Fibroblast of lung (primary cell): ENCODE measurements at regions not wholly inside any gene's neighbourhood (a gene's known extent, or its start where the extent isn't known, plus 50 kb on each side); places are given as distances from the start of the nearest gene placed in this dataset.
"Not testable (repeated sequence)": the region's sequence is repeated elsewhere in the genome, so short reads cannot be mapped to it uniquely, and the experiment has no call there.

Source experiments
- DNase-seq, 2 donors: peaks; one replicate each; pipeline versions ENCODE4 v3.0.0 to v3.0.0-alpha.2; 2010; ENCODE audit warnings: low read depth in 2 of 2
- H2AFZ ChIP-seq: 2 replicates; pipeline ENCODE4 v1.5.1; 2012; ENCODE audit warnings: low read length, control low read depth, inconsistent platforms
- H3K27ac ChIP-seq: 2 replicates; pipeline ENCODE4 v1.5.1; 2011; ENCODE audit warnings: low read length, control low read depth; ENCODE audit not compliant: insufficient read depth
- H3K27me3 ChIP-seq: 2 replicates; pipeline ENCODE4 v1.5.1; 2011; ENCODE audit warnings: mild to moderate bottlenecking, low read length; ENCODE audit not compliant: control insufficient read depth, insufficient read depth
- H3K36me3 ChIP-seq: 2 replicates; pipeline ENCODE4 v1.5.1; 2011; ENCODE audit warnings: low read length; ENCODE audit not compliant: control insufficient read depth, insufficient read depth
- H3K4me1 ChIP-seq: 2 replicates; pipeline ENCODE4 v1.5.1; 2011; ENCODE audit warnings: low read length; ENCODE audit not compliant: control insufficient read depth, insufficient read depth; ENCODE audit errors: extremely low read depth
- H3K4me2 ChIP-seq: 2 replicates; pipeline ENCODE4 v1.5.1; 2011; ENCODE audit warnings: low read length, control low read depth; ENCODE audit not compliant: insufficient read depth; ENCODE audit errors: extremely low read depth
- H3K4me3 ChIP-seq, 4 experiments: fragments of 200-600 bp in 1 of 4; sonication (generic) in 1 of 4; replicated peaks in 1 of 4; 2 replicates each; pipeline ENCODE4 v1.5.1; 2011 to 2016; ENCODE audit warnings: low read length in 4 of 4, low read depth in 3 of 4, mild to moderate bottlenecking in 3 of 4, control low read depth in 2 of 4, inconsistent platforms in 1 of 4, mixed read lengths in 1 of 4; ENCODE audit not compliant: insufficient read depth in 1 of 4; ENCODE audit errors: control extremely low read depth in 1 of 4
- H3K79me2 ChIP-seq: 2 replicates; pipeline ENCODE4 v1.5.1; 2012; ENCODE audit warnings: mild to moderate bottlenecking, low read length, inconsistent platforms; ENCODE audit not compliant: control insufficient read depth, insufficient read depth
- H3K9ac ChIP-seq: 2 replicates; pipeline ENCODE4 v1.5.1; 2011; ENCODE audit warnings: mild to moderate bottlenecking, low read length, control low read depth; ENCODE audit not compliant: insufficient read depth
- H3K9me3 ChIP-seq: 2 replicates; pipeline ENCODE4 v1.5.1; 2012; ENCODE audit warnings: low read depth, low read length; ENCODE audit not compliant: control insufficient read depth, insufficient read depth
- H4K20me1 ChIP-seq: 2 replicates; pipeline ENCODE4 v1.5.1; 2011; ENCODE audit warnings: low read length; ENCODE audit not compliant: control insufficient read depth, insufficient read depth; ENCODE audit errors: extremely low read depth
- CTCF ChIP-seq, 2 donors: IDR thresholded peaks in 1 of 2; conservative IDR thresholded peaks in 1 of 2; 1 replicate in 1 of 2; 2 replicates in 1 of 2; pipeline ENCODE4 v1.5.1; 2011 to 2012; ENCODE audit warnings: low read length in 2 of 2, control low read depth in 1 of 2, inconsistent platforms in 1 of 2, low read depth in 1 of 2, mild to moderate bottlenecking in 1 of 2
- EZH2 ChIP-seq: IDR thresholded peaks from 2 replicates; pipeline ENCODE4 v1.5.1; 2012; ENCODE audit warnings: low read length, control low read depth, mild to moderate bottlenecking; ENCODE audit errors: missing control alignments

- no peak for DNase-seq
- H3K36me3 ChIP-seq: no peaks in the 10 kb centered on the region
- no peaks in the 10 kb centered on the region for H3K27me3 ChIP-seq
- no peaks in the 10 kb centered on the region for H4K20me1 ChIP-seq
- no peak overlapping the region for H3K4me2 ChIP-seq
- H3K4me1 ChIP-seq: no peaks in the 10 kb centered on the region
- no peak overlapping the region for H3K27ac ChIP-seq
- no peak overlapping the region for H2AFZ ChIP-seq
- H3K9me3 ChIP-seq: no peaks in the 10 kb centered on the region
- no peaks in the 10 kb centered on the region for H3K79me2 ChIP-seq
- TF ChIP-seq EZH2 (no peak), CTCF (conservative IDR thresholded peaks at IDR 0.05 in 1 of 2, IDR thresholded peaks at IDR 0.05 in 1 of 2; ENCODE audit: low read depth in 1 of 2, low read length in 2 of 2) (no peak)
- no peak overlapping the region for H3K9ac ChIP-seq
- no peak overlapping the region for H3K4me3 ChIP-seq
These were observed 1271.2 kb upstream of the ADGRL2 start for GRCh38 chr1:80529546-80529945.

GRCh38 chr1:80523861-80524260 is 1276.9 kb upstream of the ADGRL2 start:
- no peak for DNase-seq
- Histone ChIP-seq H3K9me3 (no peaks in the 10 kb centered on the region), H2AFZ (no peak overlapping the region), H3K79me2 (no peaks in the 10 kb centered on the region), H3K36me3 (no peaks in the 10 kb centered on the region), H3K9ac (no peak overlapping the region), H3K27ac (no peak overlapping the region), H4K20me1 (no peaks in the 10 kb centered on the region), H3K4me2 (no peak overlapping the region), H3K27me3 (no peaks in the 10 kb centered on the region), H3K4me3 (no peak overlapping the region), H3K4me1 (no peaks in the 10 kb centered on the region)
- TF ChIP-seq CTCF (conservative IDR thresholded peaks at IDR 0.05 in 1 of 2, IDR thresholded peaks at IDR 0.05 in 1 of 2; ENCODE audit: low read depth in 1 of 2, low read length in 2 of 2) (no peak), EZH2 (no peak)

- not testable (repeated sequence) for H2AFZ ChIP-seq, H3K4me3 ChIP-seq, H3K27me3 ChIP-seq, H3K79me2 ChIP-seq, H3K4me2 ChIP-seq, H4K20me1 ChIP-seq, DNase-seq, H3K27ac ChIP-seq, H3K9ac ChIP-seq, H3K36me3 ChIP-seq, H3K4me1 ChIP-seq, H3K9me3 ChIP-seq
These were observed 1277.7 kb upstream of the ADGRL2 start for GRCh38 chr1:80523071-80523470.

GRCh38 chr1:80520949-80521348 is 1279.8 kb upstream of the ADGRL2 start:
- DNase-seq: no peak
- no peak overlapping the region for H3K4me3 ChIP-seq
- H3K9me3 ChIP-seq: no peaks in the 10 kb centered on the region
- no peak overlapping the region for H3K4me2 ChIP-seq
- H4K20me1 ChIP-seq: no peaks in the 10 kb centered on the region
- H3K4me1 ChIP-seq: no peaks in the 10 kb centered on the region
- no peaks in the 10 kb centered on the region for H3K79me2 ChIP-seq
- H3K27ac ChIP-seq: no peak overlapping the region
- H2AFZ ChIP-seq: no peak overlapping the region
- H3K27me3 ChIP-seq: no peaks in the 10 kb centered on the region
- no peaks in the 10 kb centered on the region for H3K36me3 ChIP-seq
- H3K9ac ChIP-seq: no peak overlapping the region
- TF ChIP-seq EZH2: no peak
- no peak for TF ChIP-seq CTCF (conservative IDR thresholded peaks at IDR 0.05 in 1 of 2, IDR thresholded peaks at IDR 0.05 in 1 of 2; ENCODE audit: low read depth in 1 of 2, low read length in 2 of 2)
